GM12872 (cell line): ENCODE measurements at regions not wholly inside any gene's neighbourhood (a gene's known extent, or its start where the extent isn't known, plus 50 kb on each side); places are given as distances from the start of the nearest gene placed in this dataset.
A peak's percentile ranks its signal among the peaks of the same experiment; 100 is the strongest.

Experiments used
- TF ChIP-seq, protein P1 (sequence below): IDR thresholded peaks from 3 replicates; pipeline ENCODE4 v1.5.1; 2011; ENCODE audit warnings: low read depth, mild to moderate bottlenecking, low read length, moderate library complexity; ENCODE audit not compliant: insufficient read depth

DNA sequence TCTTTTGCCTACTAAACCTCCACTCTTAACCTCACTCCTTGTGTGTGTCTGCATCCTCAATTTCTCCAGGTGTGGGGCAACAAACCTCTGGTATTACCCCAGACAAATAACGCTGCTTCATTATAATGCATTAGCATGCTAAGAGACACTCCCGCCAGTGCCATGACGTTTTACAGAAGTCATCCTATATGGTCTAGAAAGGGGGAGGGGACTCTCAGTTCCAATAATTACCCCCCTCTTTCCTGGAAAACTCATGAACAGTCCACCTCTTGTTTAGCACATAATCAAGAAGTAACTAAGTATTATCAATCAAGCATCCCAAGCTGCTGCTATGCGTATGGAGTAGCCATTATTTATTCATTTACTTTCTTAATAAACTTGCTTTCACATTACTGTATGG lies 364.5 kb downstream of the TYW1 start:
- TF ChIP-seq, protein P1, sequence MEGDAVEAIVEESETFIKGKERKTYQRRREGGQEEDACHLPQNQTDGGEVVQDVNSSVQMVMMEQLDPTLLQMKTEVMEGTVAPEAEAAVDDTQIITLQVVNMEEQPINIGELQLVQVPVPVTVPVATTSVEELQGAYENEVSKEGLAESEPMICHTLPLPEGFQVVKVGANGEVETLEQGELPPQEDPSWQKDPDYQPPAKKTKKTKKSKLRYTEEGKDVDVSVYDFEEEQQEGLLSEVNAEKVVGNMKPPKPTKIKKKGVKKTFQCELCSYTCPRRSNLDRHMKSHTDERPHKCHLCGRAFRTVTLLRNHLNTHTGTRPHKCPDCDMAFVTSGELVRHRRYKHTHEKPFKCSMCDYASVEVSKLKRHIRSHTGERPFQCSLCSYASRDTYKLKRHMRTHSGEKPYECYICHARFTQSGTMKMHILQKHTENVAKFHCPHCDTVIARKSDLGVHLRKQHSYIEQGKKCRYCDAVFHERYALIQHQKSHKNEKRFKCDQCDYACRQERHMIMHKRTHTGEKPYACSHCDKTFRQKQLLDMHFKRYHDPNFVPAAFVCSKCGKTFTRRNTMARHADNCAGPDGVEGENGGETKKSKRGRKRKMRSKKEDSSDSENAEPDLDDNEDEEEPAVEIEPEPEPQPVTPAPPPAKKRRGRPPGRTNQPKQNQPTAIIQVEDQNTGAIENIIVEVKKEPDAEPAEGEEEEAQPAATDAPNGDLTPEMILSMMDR = no peak

DNA sequence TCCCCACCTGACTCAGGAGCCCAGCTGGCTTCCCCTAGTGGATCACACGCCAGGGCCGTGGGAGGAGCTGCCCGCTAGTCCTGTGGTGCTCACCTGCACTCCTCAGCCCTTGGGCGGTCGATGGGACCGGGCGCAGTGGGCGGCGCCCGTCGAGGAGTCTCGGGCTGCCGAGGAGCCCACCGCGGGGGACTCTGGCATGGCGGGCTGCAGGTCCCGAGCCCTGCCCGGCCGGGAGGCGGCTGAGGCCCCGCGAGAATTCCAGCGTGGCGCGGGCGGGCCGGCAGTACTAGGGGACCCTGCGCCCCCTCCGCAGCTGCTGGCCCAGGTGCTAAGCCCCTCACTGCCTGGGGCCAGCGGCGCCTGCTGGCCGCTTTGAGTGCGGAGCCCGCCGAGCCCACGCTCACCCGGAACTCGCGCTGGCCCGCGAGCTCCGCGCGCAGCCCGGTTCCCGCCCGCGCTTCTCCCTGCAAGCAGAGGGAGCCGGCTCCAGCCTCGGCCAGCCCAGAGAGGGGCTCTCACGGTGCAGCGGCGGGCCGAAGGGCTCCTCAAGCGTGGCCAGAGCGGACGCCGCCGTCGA lies 367.9 kb downstream of the TYW1 start:
- TF ChIP-seq, protein P1 = no peak

DNA sequence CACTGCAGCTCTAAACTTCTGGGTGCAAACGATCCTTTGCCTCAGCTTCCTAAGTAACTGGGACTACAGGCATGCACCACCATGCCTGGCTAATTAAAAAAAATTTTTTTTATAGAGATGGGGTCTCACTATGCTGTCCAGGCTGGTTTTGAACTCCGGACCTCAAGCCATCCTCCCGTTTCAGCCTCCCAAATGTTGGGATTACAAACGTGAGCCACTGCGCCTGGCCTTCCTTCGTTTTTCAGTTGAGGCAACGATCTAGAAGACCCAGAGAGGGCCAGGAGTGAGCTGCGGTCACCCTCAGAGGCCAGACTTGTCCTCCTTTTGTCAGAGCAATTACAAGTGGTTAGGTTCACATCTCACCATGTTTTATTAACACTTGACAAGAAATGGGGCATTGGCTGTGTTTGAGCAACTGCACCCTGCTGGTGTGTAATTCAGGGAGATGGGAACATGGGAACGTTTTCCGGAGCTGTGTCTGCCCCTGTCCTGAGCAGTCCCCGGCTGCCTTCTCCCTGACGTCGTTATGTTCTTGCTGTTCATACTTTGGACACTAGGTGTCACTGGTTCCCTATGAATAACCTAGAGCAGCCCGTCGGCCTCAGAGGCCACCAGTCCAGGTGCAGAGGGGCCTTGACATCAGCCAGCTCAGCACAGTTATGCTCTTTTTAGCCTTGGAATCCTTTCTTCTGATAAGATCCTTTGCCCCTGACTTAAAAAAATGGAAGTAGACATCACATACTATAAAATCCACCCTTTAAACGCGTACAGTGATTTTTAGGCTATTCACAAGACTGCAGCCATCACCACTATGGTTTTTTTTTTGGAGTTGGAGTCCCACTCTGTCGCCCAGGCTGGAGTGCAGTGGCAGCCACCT lies 375.0 kb downstream of the TYW1 start:
- TF ChIP-seq, protein P1 = peak; percentile 86

DNA sequence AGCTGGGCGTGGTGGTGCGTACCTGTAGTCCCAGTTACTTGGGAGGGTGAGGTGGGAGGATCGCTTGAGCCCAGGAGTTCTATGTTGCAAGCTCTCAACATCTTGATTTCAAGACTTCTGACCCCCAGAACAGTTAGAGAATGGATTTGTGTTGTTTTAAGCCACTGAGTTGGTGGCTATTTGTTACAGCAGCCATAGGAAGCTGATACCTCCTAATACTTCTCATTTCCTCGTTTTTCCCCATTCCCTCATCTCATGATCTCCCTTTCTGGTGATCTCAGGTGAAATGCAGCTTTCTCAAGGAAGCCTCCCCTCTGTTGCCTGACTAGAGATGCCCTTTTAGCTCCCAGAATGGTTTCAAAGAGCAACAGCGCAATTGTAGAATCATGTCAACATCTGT lies 378.8 kb downstream of the TYW1 start:
- TF ChIP-seq, protein P1 = no peak

DNA sequence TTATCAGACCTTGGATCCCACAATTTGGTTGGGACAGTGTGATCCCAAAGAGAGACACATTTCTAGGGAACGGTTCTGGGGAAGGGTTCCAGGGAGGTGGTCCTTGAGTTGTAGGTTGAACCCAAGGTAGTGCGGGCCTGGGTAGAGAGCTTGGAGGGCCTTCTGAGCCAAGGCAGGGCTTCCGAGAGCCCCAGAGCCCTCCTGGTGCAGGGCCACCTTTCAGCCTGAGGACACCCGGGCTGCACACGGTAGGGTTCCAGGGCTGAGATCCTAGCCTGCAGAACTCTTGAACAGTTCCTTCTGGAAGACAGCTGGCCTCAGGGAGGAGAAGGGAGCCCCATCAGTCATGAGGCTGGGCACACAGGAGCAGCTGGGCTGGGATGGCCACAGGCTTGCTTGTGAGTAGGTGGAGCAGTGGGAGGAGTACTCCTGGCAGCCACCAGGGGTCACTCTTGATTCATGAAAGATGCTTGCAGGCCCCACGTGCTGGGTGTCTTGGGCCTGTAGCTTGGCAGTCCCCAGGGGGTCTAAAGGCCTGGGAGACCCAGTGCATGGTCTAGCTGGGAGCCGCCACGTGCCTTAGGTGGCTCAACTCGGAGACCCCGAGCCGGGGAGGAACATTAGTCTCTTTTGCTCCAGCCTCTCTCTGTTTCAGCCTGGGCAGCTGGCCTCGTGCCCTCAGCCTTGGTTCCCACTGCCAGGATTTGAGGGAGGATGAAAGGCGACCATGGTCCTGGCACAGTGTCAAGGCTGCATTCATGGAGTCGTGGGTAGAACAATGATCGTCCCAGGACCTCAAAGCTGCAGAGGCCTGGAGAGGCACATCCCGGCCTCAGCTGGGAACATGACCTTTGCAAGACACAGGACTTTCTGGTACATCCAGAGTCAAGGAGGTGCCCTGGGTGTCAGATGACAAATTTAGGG lies 381.6 kb downstream of the TYW1 start:
- TF ChIP-seq, protein P1 = peak; percentile 97

DNA sequence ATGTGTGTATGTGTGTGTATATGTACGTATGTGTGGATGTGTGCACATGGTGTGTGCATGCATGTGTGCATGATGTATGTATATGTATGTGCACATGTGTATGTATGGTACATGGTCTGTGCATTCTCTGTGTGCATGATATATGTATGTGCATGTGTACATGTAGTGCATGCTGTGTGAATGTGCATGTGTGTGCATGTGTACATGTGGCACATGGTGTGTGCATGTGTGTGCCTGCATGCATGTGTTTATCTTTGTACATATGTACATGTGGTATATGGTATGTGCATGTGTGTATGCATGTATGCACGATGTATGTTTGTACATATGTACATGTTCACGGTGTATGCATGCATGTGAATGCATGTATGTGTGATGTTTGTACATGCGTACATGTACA lies 383.7 kb downstream of the TYW1 start:
- TF ChIP-seq, protein P1 = no peak

DNA sequence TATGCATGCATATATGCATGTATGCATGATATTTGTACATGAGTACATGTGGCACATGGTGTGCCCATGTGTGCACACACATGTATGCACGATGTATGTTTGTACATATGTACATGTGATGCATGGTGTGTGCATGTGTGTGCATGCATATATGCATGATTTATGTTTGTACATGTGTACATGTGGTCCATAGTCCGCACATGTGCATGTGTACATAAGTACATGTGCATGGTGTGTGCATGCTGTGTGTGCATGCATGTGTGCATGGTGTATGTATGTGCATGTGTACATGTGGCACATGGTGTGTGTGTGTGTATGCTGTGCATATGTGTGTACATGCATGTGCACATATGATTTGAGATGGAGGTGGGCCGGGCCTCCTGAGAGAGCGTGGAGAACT lies 384.2 kb downstream of the TYW1 start:
- TF ChIP-seq, protein P1 = no peak
